GM12864 (cell line): ENCODE measurements at regions not wholly inside any gene's neighbourhood (a gene's known extent, or its start where the extent isn't known, plus 50 kb on each side); places are given as distances from the start of the nearest gene placed in this dataset.

ENCODE experiments used
- DNase-seq: peaks from one replicate; pipeline ENCODE4 v3.0.0-alpha.2; 2011; ENCODE audit warnings: low read depth
- H3K4me3 ChIP-seq: 2 replicates; pipeline ENCODE4 v1.5.1; 2011; ENCODE audit warnings: mild to moderate bottlenecking, low read depth, low read length, control low read depth
- TF ChIP-seq, protein P1 (sequence below): IDR thresholded peaks from 2 replicates; pipeline ENCODE4 v1.5.1; 2011; ENCODE audit warnings: low read depth, mild to moderate bottlenecking, moderate library complexity, low read length, control low read depth, inconsistent platforms; ENCODE audit errors: missing control alignments

- H3K4me3 ChIP-seq: no peak overlapping the region
- TF ChIP-seq, protein P1, sequence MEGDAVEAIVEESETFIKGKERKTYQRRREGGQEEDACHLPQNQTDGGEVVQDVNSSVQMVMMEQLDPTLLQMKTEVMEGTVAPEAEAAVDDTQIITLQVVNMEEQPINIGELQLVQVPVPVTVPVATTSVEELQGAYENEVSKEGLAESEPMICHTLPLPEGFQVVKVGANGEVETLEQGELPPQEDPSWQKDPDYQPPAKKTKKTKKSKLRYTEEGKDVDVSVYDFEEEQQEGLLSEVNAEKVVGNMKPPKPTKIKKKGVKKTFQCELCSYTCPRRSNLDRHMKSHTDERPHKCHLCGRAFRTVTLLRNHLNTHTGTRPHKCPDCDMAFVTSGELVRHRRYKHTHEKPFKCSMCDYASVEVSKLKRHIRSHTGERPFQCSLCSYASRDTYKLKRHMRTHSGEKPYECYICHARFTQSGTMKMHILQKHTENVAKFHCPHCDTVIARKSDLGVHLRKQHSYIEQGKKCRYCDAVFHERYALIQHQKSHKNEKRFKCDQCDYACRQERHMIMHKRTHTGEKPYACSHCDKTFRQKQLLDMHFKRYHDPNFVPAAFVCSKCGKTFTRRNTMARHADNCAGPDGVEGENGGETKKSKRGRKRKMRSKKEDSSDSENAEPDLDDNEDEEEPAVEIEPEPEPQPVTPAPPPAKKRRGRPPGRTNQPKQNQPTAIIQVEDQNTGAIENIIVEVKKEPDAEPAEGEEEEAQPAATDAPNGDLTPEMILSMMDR: no peak
- no peak for DNase-seq
Observed at GRCh38 chr11:119788096-119788883, 59.3 kb upstream of the NECTIN1 start.

DNA sequence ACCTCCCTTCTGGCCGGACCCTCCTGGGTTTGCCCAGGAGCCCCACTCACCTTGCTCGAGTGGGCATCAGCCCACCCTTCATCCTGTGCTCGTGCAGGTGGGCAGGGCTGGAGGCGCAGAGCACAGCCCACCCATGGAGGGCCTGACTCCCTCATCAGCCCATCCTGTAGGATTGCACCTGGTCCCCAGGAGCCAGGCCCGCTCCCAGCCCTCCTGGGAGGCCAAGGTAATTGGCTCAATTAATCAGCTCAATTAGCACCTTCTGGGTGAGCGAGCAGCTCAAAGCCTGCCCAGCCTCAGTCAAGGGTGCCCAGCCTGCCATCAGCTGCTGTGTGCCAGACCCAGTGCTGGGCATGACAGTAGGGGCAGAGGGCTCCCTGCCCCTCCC is 58.1 kb upstream of the NECTIN1 start:
- no peak overlapping the region for H3K4me3 ChIP-seq
- TF ChIP-seq, protein P1: no peak
- DNase-seq: no peak

DNA sequence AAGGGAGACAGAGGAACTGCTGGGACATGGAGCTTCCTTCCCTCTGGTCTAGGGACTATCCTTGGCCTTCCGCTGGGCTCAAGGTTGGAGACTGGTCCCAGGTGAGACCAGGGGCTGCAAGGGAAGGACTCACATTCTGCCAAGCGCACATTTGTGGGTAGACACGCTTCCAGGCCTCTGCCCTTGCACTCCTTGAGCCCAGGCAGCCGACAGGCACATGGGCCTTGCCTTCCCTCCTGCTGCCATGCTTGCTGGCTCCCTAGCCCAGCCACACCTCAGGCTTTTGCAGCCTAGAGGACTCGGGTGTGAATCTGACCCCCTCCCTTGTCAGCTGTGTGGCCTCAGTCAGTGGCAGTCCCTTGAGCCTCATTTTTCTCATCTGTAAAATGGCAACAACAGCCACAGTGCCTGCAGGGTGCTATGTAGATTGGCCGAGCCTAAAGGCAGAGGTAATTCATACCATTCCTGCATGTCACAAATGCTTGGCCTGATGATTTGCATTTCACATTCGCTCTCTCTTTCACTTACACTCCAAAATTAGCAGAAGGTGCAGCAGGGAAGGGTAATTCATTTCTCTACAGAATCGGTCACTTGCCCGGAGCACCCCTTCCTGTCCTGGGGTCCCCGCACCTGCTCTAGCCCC is 57.6 kb upstream of the NECTIN1 start:
- TF ChIP-seq, protein P1: no peak
- no peak for DNase-seq
- no peak overlapping the region for H3K4me3 ChIP-seq

GRCh38 chr11:119785131-119785530 is 56.1 kb upstream of the NECTIN1 start:
- DNase-seq: no peak
- TF ChIP-seq, protein P1: no peak

DNA sequence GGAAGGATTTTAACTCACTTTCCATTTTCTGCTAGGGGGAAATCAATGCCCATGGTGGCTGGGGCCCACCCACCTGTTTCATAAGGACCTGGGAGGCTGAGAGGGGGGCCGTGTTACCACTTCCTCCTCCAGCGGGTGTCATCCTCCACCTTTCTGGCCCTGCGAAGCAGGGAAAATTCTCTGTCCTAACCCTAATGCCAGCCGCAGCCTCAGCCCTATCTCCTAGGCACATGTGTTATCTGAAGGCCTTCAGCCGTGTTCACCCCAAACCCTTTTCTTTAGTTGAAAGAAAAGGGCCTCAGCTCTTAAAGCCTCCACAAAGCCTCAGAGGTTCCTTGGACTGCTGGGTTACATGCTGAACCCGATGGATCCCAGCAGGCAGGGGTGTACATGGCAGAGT is 55.4 kb upstream of the NECTIN1 start:
- no peak overlapping the region for H3K4me3 ChIP-seq
- no peak for DNase-seq
- TF ChIP-seq, protein P1: no peak

More at GRCh38 chr11:119785131-119785530, 56.1 kb upstream of the NECTIN1 start:
- no peak overlapping the region for H3K4me3 ChIP-seq

GRCh38 chr11:119783466-119784400 is 54.7 kb upstream of the NECTIN1 start:
- TF ChIP-seq, protein P1: no peak
- no peak overlapping the region for H3K4me3 ChIP-seq
- no peak for DNase-seq
